SHP77 treated with DMSO at 0.1 percent for 48 hours (cell line): ENCODE measurements at regions not wholly inside any gene's neighbourhood (a gene's known extent, or its start where the extent isn't known, plus 50 kb on each side); places are given as distances from the start of the nearest gene placed in this dataset.
"Not testable (repeated sequence)": the region's sequence is repeated elsewhere in the genome, so short reads cannot be mapped to it uniquely, and the experiment has no call there.

ENCODE experiments used
- DNase-seq: peaks from one replicate; lab custom pipeline; 2025; lab: John Stamatoyannopoulos, UW

DNA sequence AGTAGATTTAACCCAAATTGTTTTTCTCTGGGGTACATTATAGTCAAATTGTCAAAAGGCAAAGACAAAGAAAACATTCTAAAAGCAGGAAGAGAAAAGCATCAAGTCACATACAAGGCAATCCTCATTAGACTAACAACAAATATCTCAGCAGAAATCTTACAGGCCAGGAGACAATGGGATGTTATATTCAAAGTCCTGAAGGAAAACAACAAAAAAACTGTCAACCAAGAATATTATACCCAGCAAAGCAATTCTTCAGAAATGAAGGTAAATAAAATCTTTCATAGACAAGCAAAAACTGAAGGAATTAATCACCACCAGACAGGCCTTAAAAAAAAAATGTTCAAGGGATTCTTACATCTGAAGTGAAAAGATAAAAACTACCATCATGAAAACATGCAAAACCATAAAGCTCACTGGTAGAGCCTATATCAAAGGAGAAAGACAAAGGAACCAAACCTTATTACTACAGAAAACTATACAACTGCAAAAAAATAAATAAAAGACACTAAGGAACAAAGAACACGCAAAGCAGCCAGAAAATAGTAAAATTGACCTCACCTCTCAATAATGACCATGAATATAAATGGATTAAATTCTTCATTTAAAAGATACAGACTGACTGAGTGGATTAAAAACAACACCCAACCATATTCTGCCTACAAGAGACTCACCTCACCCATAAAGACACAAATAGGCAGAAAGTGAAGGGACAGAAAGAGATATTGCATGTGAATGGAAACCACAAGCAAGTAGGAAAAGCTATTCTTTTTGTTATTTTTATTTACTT is 113.8 kb upstream of the ZC3H11B start:
- no peak for DNase-seq

DNA sequence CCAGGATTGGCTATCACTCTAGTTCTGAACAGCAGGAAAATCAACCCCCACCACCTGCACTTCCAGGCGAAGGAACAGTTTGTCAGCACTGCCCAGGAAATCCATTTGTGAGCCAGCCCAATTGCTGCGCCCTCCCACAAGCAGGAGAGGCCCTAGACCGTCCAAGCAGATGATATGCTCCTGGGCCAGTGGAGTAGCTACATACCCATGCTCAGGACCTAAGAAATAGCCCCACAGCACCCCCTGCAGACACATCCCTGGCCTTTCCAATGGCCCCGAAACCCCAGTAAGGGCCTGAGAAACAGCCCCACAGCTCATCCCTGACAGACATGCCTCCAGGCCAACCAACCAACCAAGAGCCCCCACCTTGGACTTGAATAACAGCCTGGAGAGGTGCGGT is 111.5 kb upstream of the ZC3H11B start:
- DNase-seq = no peak

DNA sequence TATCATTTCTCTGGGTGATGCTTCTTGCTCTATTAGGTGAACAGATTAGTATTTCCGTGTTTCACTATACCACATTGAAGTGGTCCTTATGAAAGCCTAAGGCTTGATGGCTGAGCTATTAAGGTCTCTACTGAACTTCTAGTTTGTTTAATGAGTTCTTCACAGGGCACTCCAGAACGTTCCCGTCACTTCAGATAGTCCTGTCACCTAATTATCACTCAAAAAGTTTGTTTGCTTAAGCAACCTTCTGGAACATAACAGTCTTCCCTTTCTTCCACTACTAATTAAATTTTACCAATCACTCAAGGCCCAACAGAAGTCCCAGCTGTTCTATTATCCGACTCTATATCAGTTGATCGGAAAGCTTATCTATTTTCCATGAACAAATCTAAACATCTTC is 104.6 kb upstream of the ZC3H11B start:
- no peak for DNase-seq

GRCh38 chr1:219716611-219717114 is 103.8 kb upstream of the ZC3H11B start:
- DNase-seq = no peak

GRCh38 chr1:219713981-219714381 is 101.1 kb upstream of the ZC3H11B start:
- DNase-seq = no peak

- DNase-seq = no peak
Observed at GRCh38 chr1:219712506-219712905, 99.6 kb upstream of the ZC3H11B start.

DNA sequence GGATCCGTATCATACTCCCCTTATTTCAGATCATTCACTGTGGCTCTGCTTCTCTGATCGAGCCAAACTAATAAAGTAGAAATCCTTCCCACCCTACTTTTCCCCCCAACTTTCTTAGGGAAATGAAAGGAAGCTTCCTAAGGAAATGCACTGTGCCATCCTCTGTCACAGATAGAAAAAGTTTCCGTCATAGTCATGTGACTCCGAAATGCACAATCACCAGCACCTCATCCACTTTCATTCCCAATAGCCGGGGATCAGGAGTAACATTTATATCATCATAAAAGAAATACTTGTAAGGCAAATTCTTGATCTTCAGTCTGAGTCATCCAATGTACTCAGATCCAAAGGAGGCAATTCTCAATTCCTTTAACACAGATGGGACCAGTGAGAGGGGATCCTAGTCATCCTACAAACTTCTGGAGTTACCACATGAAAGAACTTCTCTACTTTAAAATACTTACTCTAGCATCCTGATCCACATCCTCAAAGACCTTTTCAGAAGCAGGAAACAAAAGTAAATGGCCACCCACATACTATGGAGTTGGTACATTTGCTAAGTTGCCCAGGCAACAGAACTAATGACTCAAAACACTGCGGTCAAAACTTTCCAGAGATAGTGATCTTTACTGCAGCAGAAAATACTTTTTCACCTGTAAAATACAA is 97.8 kb upstream of the ZC3H11B start:
- no peak for DNase-seq

DNA sequence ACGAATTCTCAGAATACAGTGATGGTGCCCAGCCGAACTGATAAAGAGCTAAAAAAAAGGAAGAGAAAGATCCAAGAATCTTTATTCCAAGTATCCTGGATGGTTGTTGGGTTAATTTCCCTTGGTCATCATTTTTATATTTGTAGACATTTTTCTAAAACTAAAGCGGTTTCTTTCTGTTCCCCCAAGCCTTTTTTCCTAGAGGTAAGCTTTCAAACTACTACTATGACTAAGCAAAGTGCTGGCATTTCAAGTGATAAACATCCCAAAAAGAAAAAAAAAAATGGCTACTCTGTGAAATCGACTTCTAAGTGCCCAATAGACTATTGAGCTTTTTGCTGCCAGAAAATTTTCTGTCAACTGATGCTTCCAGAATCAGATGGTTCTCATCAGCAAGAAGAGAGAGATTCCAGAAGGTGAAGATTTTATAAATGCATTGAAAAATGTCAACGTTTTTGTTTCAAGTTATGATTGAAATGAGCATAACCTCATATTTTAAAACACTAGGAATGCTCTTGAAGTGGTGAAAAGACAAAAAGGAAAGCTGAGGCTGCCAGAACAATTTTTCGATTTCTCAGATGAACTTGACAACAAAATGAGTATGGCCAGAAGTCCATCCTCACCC is 96.1 kb upstream of the ZC3H11B start:
- no peak for DNase-seq

GRCh38 chr1:219707885-219708284 is 95.0 kb upstream of the ZC3H11B start:
- not testable (repeated sequence) for DNase-seq

DNA sequence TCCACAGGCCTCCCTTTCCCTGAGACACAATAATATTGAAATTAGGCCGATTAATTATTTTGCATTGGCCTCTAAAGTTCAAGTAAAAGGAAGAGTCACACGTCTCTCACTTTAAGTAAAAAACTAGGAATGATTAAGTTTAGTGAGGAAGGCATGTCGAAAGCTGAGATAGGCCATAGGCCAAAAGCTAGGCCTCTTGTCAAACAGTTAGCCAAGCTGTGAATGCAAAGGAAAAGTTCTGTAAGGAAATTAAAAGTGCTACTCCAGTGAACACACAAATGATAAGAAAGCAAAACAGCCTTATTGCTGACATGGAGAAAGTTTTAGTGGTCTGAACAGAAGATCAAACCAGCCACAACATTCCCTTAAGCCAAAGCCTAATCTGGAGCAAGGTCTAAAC is 91.4 kb upstream of the ZC3H11B start:
- DNase-seq = not testable (repeated sequence)

- no peak for DNase-seq
Observed at GRCh38 chr1:219703368-219703639, 90.4 kb upstream of the ZC3H11B start.

DNA sequence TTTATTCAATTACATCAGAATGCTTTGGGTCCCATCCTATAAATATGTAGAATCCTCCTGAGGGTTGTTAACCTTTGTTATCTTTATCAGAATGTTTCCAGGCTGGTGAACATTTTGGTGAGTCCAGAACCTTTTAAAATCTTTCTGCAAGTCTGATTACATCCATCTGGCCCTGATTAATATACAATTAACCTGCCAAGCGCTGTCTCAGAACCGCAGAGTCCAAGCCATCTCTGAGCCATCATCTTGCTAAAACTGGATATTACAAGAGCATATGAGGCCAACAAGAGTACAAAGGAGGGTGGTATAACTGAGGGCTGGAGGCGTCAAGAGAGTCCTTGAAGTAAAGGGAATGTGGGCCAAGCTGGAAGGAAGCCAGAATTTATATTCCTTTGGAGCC is 88.6 kb upstream of the ZC3H11B start:
- DNase-seq = no peak

- no peak for DNase-seq
Observed at GRCh38 chr1:219699870-219700269, 87.0 kb upstream of the ZC3H11B start.

- no peak for DNase-seq
Observed at GRCh38 chr1:219697682-219698081, 84.8 kb upstream of the ZC3H11B start.

DNA sequence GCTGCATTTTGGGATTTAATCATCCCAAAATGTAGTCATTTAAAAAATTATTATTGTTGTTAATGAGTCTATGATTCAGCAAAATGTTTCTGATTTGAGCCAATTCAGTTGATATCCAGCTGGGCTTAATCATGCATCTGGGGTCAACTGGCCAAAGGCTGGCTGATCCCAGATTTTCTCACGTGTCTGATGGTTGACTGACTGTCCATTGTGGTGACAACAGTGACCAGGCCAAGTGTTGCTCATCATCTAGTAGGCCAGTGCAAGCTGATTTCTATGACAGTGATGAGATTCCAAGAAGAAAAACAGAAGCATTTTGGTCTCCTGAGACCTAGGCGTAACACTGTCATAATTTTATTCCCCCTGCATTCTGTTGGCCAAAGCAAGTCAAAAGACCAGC is 80.1 kb upstream of the ZC3H11B start:
- no peak for DNase-seq

DNA sequence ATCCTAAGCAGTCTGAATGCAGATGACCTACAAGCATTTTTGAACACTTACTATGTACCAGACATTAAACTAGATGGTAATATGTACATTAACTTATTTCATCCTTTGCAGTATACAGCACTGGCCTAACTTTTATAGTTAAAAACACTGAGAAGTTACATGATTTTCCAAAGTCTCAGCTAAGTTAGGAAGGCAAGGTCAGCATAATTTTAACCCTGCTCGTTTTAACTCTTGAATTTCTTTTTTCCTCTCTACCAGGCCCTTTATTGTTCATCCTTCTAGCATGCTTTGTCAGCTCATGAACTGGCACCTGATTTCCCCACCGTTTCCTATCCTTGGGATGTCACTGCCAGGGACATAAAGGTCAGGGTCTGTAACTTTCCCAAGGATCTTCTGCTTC is 76.9 kb upstream of the ZC3H11B start:
- DNase-seq = no peak

DNA sequence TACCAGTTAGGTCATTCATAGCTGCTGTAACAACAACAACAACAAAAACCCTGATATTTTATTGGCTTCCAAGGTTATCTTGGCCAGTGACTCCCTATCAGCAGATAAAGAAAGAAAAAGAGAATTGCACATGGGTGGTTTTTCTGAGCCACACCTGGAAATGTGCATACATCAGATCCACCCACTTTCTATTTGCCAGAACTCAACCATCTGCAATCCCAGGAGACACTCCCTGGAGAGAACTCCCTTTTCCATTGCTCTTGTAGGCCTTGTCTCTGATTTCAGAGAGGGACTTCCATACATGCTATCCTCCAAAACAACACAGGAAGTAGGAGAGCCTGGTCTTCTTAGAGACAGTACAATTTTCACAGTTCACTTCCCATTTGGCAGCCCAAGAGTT is 74.9 kb upstream of the ZC3H11B start:
- no peak for DNase-seq

DNA sequence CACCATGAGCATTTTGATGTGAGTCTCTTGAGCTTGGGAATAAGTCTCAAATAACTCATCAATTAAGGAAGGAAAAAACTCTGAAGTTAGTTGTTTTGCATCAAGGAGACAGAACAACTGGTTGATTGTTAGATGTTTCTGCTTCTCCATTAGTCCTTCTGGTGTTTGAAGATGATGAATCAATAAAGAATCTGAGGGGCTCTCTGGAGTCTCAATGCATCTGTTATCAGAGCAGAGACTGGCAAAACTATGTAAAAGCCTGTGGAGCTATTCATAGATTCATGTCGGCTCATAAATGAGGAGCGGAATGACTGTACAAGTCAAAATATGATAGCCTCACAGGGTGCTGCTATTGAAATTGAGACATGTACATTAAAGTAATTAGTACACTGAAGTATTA is 73.3 kb upstream of the ZC3H11B start:
- DNase-seq = no peak

GRCh38 chr1:219682788-219683187 is 69.9 kb upstream of the ZC3H11B start:
- DNase-seq = no peak

DNA sequence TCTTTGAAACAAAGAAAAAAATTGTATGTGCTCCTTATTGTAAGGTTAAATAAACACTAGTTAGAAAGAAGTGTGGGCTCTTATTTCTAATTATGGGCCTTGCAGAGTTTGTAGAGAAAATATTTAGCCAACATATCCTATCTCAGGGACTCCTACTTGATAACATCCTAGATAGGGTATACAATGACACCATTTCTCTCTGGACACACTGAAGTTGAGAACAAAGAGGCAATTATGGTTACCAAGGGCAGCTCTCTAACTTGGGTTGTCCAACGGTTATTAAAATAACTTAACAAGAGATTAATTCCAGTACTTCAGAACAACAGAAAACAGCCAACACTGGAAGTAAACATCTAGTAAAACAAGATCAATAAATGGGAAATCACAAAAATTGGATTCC is 69.0 kb upstream of the ZC3H11B start:
- DNase-seq = no peak

DNA sequence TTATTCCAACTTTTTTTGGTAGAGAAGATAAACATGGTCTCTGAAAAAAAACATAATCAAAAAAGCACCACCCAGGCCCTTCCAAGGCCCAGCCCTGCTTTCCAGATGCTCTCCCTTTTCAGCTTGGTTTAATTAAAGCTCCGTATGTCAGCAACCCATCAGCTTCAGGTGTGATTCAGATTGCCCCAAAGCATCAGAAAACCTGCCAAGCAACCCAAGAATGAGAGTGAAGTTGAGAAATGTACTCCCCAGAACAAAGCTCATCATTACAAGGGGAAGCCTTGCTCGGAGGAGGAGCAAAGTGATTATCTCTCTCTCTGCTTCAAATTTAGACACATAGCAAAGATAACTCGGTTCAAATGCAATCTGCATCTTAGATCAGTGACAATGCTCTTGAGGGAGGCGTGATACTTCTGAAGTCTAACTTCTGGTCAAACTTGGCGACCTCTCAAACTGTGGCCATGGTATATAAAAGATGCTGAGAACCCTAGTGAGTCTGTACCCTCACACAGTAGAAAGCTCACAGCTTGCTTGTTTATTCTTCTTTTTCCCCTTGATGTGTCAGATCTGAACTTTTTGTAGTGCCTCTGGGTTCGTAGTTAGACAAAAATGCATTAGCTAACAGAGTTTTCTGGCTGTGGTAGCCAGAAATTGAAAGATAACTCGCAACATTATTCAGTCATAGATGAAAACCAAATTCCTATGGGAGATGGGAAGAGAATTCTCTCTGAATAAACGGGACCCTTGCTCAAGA is 63.3 kb upstream of the ZC3H11B start:
- no peak for DNase-seq

DNA sequence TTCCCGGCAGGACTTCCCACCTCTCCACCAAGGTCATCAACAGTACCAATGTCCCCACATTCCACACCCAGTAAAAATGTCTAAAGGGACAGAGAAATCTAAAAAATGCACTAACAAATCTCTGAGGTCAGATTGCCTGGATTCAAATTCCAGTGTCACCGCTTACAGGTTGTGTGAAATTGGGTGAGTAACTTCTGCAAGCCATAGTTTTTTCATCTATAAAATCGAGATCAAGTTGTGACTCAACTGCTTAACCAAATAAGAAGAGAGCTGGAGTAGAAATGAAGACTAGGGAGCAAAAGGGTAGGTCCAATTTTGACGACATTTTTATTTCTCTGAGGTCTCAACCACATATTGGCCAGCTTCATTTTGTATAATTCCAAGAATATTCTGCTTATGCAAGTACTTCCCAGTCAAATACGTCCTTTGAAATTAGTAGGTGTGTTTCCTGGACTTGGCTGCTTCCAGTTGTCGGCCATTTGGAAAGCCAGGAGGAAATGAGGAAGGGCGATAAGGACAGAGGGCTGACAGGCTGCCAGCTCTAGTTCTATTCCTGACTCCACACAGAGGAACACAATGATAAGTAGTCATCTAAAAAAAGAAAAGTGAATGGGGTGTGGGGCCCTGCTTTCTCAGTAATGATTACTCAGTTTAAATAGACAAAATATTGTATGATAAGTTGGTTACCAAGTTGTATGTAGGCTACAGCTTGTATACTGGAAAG is 57.7 kb upstream of the ZC3H11B start:
- no peak for DNase-seq
